Kidney tubule cell (primary cell): ENCODE measurements at regions not wholly inside any gene's neighbourhood (a gene's known extent, or its start where the extent isn't known, plus 50 kb on each side); places are given as distances from the start of the nearest gene placed in this dataset.

ENCODE experiments used
- DNase-seq: peaks from one replicate; pipeline ENCODE4 v3.0.0-alpha.2; 2018; ENCODE audit warnings: low spot score

DNA sequence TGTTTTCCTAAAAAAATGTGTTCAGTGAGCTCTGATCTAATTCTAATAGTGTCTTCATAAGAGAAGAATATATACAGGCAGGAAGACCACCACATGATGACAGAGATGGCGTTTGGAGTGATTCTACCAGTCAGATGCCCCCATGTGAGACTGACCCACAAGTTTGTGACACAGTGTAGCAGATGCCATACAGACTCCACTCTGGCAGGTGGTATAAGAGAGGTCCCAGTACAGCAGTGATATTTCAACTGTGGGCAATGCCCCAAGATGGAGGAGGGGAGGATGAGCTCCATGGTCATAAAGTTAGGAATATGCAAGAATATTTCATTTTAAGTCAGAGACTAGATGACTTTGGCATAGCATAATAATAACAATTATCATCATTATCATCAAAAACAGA lies 1022.6 kb downstream of the KCNMA1 start:
- DNase-seq: no peak
